GM12873 (cell line): ENCODE measurements at regions not wholly inside any gene's neighbourhood (a gene's known extent, or its start where the extent isn't known, plus 50 kb on each side); places are given as distances from the start of the nearest gene placed in this dataset.
A peak's percentile ranks its signal among the peaks of the same experiment; 100 is the strongest.

ENCODE experiments used
- TF ChIP-seq, protein P1 (sequence below): IDR thresholded peaks from 2 replicates; pipeline ENCODE4 v1.5.1; 2012; ENCODE audit warnings: low read depth, mild to moderate bottlenecking, moderate library complexity, low read length, control low read depth; ENCODE audit not compliant: insufficient read depth; ENCODE audit errors: missing control alignments

DNA sequence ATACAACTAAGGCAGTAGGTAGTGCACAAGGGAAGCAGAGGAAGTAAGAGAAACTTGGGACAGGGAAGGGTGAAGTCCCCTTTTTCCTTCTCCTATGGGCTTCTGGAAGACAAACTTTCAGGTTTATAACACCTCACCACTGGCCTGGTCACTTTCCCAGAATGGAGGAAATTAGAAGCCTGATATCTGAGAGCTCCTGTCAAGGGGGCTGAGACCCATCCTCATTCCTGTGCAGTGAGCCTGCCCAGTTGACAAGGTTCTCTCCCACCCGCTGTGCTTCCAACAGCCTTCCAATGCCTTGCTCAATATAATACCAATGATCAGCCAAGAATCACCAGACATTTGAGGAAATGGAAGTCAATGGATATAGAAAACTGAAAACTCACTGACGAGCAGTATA is 100.4 kb upstream of the YPEL5 start:
- TF ChIP-seq, protein P1, sequence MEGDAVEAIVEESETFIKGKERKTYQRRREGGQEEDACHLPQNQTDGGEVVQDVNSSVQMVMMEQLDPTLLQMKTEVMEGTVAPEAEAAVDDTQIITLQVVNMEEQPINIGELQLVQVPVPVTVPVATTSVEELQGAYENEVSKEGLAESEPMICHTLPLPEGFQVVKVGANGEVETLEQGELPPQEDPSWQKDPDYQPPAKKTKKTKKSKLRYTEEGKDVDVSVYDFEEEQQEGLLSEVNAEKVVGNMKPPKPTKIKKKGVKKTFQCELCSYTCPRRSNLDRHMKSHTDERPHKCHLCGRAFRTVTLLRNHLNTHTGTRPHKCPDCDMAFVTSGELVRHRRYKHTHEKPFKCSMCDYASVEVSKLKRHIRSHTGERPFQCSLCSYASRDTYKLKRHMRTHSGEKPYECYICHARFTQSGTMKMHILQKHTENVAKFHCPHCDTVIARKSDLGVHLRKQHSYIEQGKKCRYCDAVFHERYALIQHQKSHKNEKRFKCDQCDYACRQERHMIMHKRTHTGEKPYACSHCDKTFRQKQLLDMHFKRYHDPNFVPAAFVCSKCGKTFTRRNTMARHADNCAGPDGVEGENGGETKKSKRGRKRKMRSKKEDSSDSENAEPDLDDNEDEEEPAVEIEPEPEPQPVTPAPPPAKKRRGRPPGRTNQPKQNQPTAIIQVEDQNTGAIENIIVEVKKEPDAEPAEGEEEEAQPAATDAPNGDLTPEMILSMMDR: no peak

DNA sequence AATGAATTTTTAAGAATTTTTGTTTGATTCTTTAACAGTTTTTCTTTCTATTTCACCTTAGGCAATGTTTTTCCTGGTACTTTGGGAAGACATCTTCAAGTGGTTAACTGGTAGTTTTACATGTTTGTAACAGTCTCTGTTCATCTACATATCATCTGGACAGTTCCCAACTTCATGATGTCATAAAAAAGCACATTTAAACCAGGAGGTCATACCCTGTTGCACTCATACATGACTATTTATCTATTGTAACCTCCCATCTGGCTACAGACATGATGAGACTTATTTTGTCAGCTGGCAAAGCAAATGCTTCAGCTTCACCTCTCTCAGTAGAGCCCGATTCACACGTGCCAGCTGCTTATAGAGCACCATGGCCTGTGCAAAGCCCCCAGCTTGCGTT is 99.8 kb upstream of the YPEL5 start:
- TF ChIP-seq, protein P1: no peak

DNA sequence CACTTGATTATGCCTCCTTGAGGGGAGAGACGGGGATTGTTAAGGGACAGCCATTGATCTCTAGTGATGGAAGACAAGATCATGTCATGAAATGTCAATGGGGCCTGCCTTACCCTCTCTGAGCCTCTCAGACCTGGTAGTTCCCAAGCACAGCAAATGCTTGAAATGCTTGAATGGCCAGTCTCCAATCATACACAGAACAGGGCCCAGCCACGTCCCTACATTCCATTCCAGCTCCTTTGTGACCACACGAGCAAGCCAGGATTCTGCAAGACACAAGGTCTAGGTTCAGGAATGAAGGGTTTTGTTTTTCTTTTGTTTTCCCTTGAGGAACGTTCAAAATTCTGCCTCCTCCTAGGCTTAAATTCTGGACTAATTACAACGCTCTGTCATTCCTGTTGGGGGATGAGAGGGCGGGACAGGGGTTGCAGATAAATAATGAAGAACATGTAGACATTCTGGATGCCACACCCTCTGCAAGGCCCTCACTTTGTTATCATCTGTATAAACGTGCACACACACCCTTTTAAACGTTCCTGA is 98.1 kb upstream of the YPEL5 start:
- TF ChIP-seq, protein P1: no peak

DNA sequence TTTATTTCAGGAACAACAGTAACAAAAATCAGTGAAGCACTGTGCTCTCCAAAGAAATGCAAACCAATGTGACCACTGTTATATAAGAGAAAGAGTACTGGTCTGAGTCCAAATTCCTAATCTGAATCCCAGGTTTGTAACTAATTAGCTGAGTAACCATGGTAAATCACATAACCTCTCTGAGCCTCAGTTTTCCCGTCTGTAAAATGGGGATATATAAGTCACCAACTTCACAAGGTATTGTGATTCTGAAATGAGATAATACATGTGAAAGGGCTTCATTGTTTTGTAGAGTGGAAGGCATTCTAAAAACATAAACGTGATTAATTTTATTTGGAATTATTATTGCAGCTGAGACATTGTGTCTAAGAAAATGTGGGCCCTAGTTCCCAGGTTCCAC is 91.3 kb upstream of the YPEL5 start:
- TF ChIP-seq, protein P1: no peak

DNA sequence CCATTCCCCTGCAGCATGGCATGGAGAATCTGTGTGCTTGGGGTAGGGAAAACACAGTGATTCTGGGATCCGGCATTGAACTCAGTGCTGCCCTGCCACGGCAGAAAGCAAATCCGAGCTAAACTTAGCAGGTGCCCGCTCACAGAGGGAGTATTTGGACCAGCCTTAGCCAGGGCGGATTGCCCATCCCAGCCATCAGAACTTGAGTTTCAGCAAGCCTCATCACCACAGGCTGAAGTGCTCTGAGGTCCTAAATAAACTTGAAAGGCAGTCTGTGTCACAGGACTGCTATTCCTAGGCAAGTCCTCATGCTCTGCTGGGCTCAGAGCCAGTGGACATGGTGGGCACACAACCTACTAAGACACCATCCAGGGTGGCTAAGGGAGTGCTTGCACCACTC is 86.2 kb upstream of the YPEL5 start:
- TF ChIP-seq, protein P1: no peak

DNA sequence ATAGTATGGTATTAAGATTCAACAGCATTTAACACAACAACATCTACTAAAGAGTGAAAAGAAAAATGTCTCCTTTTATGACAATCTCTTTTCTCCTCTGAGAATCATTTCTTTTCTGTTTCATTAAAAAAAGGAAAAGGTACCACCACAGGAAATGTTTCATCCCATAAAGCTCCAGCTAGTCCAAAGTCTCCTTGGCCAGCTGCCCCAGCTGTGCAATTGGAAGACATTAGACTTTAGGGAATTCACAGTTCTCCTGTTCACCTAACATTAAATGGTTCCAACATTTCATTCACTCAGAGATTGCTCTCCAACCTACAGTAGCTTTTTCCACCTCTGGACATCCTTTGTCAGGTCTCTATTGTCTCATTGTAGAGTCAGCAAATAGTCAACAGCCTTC is 78.7 kb upstream of the YPEL5 start:
- TF ChIP-seq, protein P1: no peak

DNA sequence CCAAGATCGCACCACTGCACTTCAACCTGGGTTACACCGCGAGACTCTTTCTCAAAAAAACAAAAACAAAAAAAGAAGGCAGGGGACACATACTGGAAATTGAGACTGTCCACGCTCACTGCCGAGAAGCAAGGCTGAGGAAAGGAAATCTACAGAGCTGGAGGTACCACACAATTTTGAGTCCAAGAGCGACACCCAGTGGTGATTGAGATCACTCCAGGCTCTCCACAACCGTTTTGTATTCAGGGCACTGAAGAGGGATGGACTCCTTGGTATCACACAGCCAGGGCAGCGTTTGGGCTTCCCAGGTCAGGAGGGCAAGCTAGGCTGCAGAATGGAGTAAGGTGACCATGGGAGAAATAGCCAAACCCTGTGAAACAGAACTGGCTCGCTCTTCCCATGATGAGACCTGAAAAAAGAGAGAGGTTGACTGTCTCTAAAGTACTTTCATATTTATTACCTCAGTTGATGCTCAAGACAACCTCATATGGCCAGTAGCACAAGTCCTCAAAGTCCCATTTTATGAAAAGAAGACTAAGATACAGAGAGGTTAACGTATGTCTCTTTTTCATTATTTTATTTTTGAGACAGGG is 74.5 kb upstream of the YPEL5 start:
- TF ChIP-seq, protein P1: peak; percentile 90
